NCI-H345 treated with DMSO at 0.1 percent for 48 hours (cell line): ENCODE measurements at regions not wholly inside any gene's neighbourhood (a gene's known extent, or its start where the extent isn't known, plus 50 kb on each side); places are given as distances from the start of the nearest gene placed in this dataset.

Experiments used
- DNase-seq: peaks from one replicate; lab custom pipeline; 2025; ENCODE audit not compliant: unreplicated experiment; lab: John Stamatoyannopoulos, UW

GRCh38 chr1:114231301-114231700 lies 77.6 kb upstream of the SYT6 start:
- no peak for DNase-seq

DNA sequence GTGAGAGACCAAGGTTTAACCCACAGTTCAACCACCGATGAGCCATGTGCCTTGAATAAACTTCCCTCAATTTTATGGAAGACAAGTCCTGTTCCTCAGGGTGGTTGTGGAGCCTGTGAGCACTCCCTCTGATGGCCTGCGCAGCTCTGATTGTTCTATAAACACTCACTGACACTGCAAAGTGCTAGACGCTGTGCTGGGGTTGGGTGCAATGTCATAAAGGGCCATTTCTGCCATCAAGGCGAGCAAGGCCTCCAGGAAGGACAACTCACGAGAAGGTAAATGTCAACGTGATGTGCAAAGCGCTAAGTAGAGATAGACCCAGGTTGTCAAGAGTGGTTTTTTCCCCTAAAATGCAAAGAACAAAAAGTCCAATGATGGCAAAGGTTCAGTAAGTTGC lies 75.7 kb upstream of the SYT6 start:
- DNase-seq: no peak

- no peak for DNase-seq
Measured at GRCh38 chr1:114227059-114227458, 73.4 kb upstream of the SYT6 start.

DNA sequence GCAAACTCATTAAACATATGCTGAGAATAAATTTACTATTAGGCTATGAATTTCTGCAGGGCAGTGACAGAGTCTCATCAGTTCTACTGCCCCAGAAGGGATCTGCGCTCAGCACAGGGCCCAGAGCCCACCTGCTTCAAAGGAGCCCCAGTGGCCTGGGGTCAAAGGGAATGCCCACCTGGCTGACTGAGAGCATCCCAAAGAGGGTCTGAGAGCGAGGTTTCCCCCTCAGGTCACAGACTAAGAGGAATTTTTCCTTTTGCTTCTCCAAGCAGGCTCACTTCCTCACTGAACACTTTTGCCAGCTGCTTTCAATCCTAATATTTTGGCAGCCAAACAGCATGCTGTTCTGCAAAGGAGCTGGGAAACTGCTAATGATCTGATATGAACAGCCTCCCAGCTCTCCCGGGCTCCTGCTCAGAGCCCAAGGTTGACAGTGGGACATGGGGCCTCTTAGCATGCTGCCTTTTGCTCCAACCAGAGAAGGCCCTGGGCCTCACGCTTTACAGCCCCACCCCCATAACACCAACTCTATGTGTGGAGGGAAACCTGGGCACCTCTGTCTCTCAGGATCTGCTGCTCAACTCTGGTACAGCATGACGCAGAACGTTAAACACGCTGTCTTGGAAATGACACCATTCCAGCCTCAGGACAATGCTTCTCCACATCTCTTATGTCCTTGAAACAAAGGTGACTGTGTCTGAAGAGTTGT lies 70.7 kb upstream of the SYT6 start:
- DNase-seq: no peak

DNA sequence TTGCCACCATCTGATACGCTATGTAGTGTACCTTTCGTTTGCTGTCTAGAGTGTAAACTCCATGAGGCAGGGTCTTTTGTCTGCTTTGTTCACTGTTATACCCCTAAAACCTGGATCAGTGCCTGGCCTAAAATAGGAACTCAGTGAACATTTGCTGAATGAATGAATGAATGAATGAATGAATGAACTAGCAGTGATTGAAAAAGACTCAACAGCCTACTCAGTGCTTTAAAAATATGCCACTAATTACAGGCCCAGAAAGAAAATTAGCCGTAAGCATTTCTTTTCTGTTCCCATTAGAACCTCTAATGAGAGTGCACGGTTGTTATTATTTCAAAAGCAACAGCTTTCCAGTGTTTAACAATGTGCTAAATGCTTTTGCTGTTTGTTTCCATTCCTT lies 69.3 kb upstream of the SYT6 start:
- no peak for DNase-seq

DNA sequence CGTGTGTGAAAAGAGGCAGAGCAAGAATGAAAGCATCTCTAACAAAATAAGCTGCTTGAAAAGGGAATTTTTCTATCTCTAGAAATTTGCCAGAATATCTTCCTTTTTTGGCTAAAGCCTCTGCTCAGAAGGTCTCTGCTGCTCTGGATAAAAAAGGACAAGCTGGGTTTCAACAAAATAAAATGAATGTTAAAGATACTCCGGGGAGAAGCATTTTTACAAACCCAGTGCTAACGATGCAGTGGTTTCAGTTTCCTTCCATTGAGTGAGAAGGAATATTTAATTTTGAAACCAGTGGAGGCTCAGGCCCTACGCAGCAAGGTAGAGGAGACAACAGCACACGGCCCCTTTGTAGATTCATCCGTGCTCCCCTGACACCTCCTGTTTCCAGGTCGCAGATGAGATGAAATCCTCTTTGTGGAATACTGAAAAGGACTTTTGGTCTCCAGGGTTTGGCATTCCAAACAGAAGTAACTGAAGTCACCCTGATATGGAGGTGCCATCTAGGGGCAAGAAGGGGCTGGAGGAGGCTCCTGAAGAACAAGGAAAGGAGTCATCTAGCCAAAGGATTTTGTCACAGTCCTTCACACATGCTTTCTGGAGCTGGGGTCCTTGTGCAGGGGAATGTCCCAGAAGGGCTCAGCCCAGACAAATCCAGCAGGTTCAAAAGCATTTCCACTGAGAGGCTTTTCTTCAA lies 65.7 kb upstream of the SYT6 start:
- no peak for DNase-seq

GRCh38 chr1:114218361-114219171 lies 64.9 kb upstream of the SYT6 start:
- no peak for DNase-seq

GRCh38 chr1:114216431-114217173 lies 62.9 kb upstream of the SYT6 start:
- no peak for DNase-seq

GRCh38 chr1:114215436-114215835 lies 61.8 kb upstream of the SYT6 start:
- DNase-seq: no peak

GRCh38 chr1:114214016-114214415 lies 60.3 kb upstream of the SYT6 start:
- DNase-seq: no peak

GRCh38 chr1:114209971-114210370 lies 56.3 kb upstream of the SYT6 start:
- no peak for DNase-seq

GRCh38 chr1:114208714-114209113 lies 55.0 kb upstream of the SYT6 start:
- DNase-seq: no peak

GRCh38 chr1:114208106-114208505 lies 54.4 kb upstream of the SYT6 start:
- no peak for DNase-seq

GRCh38 chr1:114207635-114208034 lies 54.0 kb upstream of the SYT6 start:
- no peak for DNase-seq

GRCh38 chr1:114206392-114206791 lies 52.7 kb upstream of the SYT6 start:
- DNase-seq: no peak

- DNase-seq: no peak
Measured at GRCh38 chr1:114203595-114204128, 50.0 kb upstream of the SYT6 start.
